Erythroblast (primary cell): ENCODE measurements at regions not wholly inside any gene's neighbourhood (a gene's known extent, or its start where the extent isn't known, plus 50 kb on each side); places are given as distances from the start of the nearest gene placed in this dataset.
"Not testable (repeated sequence)": the region's sequence is repeated elsewhere in the genome, so short reads cannot be mapped to it uniquely, and the experiment has no call there.

Experiments
- DNase-seq, 2 experiments: peaks; one replicate each; lab custom pipeline; 2025; lab: John Stamatoyannopoulos, UW
- GATA1 ChIP-seq: IDR thresholded peaks from 2 replicates; pipeline ENCODE4 v1.6.1; 2011; ENCODE audit warnings: low read depth, mild to moderate bottlenecking, control low read depth, low read length, moderate library complexity
- POLR2A ChIP-seq: IDR thresholded peaks from 2 replicates; pipeline ENCODE4 v1.6.1; 2011; ENCODE audit warnings: mild to moderate bottlenecking, low read length

GRCh38 chr9:75657015-75657414, 233.5 kb upstream of the PCSK5 start:
- no peak for DNase-seq
- TF ChIP-seq POLR2A (no peak), GATA1 (no peak)

GRCh38 chr9:75658301-75658905, 232.1 kb upstream of the PCSK5 start:
- no peak for DNase-seq
- no peak for TF ChIP-seq POLR2A
- TF ChIP-seq GATA1 = no peak

DNA sequence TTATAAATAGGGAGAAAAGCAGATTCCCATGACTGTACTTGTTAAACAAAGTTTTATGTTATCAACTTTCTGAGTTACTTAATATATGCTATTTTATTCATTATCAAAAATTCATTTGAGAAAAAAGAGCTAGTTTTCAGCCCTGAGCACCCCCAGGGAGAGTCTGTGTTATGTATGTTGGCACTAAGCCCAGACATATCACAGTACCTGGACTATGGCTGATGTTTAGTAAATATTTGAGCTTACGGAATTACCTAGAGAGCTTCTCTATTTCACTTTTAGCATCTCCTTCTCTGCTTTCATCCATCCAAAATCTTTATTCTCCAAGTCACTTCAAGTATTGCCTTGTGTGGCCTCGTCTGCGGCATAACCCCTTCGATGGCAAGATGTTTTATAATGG, 225.9 kb upstream of the PCSK5 start:
- TF ChIP-seq POLR2A (no peak), GATA1 (no peak)
- no peak for DNase-seq

DNA sequence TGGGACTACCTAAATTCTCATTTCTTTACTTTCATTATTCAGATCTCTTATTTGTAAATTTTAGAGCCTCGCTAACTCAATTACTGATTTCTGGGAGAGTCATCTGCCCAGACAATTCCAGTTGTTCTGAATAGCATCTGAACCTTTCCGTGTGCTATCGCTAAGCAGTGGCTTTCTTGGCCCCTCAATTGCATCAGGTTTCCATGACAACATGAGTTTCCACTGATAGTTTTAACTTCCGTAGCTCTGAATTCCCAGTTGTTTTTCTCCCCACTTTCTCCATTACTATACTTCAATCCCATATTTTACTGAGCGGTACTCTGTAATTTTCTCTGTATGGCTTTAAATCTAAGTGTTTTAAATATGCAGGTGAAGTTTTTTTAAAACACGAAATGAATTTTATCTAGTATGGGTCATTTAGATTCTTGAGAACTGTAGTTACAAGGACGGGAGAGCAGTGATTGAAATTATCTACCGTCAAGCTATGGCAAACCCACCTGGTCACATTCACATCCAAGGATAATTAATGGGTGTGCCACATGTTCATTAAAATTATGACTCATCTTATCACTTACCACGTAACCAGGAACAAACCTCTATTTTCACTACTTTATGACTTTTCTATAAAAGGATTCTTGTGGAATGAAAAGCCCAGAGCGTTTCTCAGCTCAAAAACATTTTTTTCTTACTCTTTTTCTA, 223.5 kb upstream of the PCSK5 start:
- TF ChIP-seq GATA1 (no peak), POLR2A (no peak)
- DNase-seq = no peak

- TF ChIP-seq POLR2A (no peak), GATA1 (no peak)
- DNase-seq = no peak
Observed at GRCh38 chr9:75669721-75670120, 220.8 kb upstream of the PCSK5 start.

DNA sequence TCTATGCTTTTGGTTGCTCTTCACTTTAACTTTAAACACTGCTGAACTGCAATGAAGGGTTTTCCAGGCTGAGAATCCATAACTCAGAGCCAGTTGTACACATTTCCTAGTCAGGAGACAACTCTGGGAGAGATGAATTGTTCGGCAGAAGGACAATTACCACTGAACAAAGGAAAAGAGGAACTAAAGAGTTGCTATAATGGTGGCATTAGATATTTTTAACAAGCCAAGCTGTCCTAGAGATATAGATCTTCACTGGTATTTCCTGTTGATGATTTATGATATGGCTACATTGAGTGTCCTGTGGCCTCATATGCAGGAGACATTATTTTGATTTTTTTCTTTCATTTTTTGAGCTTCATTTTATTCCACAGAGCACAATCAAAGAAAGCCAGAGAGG, 219.1 kb upstream of the PCSK5 start:
- TF ChIP-seq GATA1 = no peak
- TF ChIP-seq POLR2A = no peak
- no peak for DNase-seq

DNA sequence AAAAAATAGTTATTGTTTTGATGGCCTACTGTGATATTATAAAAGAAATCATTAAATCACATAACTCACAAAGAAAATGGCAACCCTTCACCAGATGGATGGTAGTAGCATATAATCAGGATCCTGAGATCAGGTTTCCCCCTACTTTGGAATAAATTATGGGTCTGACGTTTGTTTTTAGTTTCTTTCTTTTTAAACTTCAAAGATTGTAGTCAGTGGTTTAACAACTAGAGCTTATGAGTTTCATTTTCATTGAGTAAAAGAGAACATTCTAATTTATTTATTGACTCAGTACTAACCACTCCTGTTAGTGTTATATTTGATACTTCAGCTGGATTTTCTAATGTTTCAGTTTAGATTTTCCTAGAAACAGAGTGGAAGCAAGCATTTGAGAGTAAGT, 218.0 kb upstream of the PCSK5 start:
- no peak for TF ChIP-seq POLR2A
- TF ChIP-seq GATA1 = no peak
- DNase-seq = no peak

- no peak for TF ChIP-seq GATA1
- DNase-seq = no peak
Observed at GRCh38 chr9:75683591-75683990, 206.9 kb upstream of the PCSK5 start.

- no peak for DNase-seq
- no peak for TF ChIP-seq POLR2A
- no peak for TF ChIP-seq GATA1
Observed at GRCh38 chr9:75685062-75685461, 205.4 kb upstream of the PCSK5 start.

- no peak for TF ChIP-seq GATA1
- no peak for TF ChIP-seq POLR2A
- no peak for DNase-seq
Observed at GRCh38 chr9:75687359-75687953, 203.0 kb upstream of the PCSK5 start.

DNA sequence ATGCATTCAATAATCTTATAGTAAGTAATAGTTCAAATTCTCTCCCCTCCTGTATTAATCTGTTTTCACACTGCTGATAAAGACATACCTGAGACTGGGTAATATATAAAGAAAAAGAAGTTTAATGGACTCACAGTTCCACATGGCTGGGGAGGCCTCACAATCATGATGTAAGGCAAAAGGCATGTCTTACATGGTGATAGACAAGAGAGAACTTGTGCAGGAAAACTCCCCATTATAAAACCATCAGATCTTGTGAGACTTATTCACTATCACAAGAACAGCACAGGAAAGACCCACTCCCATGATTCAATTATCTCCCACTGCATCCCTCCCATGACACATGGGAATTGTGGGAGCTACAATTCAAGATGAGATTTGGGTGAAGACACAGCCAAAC, 199.9 kb upstream of the PCSK5 start:
- not testable (repeated sequence) for DNase-seq

DNA sequence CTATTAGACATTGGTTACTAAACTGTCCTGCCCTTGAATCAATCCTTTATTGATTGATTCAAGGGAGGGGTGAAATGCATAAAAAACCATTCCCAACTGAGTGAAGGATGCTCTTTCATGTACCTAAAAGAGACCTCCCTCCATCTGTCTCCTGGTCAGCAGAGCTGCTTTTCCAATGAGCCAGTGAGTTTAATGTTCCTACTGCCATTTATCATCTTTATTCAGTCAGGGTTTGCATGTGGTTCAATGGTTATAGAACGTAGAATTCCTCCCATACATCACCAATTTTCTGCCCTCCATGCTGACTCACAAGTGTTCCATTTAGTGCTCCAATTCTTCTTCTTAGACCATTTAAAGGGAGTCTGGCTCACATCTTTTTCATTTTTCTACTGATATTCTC, 199.1 kb upstream of the PCSK5 start:
- TF ChIP-seq GATA1 (no peak), POLR2A (no peak)
- DNase-seq = no peak

- no peak for TF ChIP-seq GATA1
- TF ChIP-seq POLR2A = no peak
- no peak for DNase-seq
Observed at GRCh38 chr9:75692309-75692708, 198.2 kb upstream of the PCSK5 start.

GRCh38 chr9:75695921-75696320, 194.6 kb upstream of the PCSK5 start:
- no peak for DNase-seq
- TF ChIP-seq GATA1 (no peak), POLR2A (no peak)

DNA sequence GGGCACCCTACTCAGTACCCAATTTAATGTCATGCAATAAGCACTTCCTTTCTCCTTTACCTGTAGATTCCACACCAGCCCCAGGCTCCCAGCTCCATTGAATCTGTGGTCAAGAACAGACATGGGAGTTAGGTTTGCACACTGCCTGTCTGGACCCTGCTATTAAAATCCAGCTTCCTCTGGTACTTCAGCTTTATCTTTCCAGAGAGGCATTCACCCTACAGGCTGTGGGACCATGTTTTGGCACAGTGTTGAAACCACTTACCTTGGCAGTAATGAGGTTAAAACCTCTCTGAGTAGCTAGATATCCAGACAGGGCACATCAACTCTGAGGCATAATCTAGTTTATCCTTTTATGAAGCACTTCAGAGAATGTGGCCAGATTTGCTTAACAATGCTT, 191.5 kb upstream of the PCSK5 start:
- TF ChIP-seq POLR2A (no peak), GATA1 (no peak)
- no peak for DNase-seq
